ENCODE measurements at regions not wholly inside any gene's neighbourhood (a gene's known extent, or its start where the extent isn't known, plus 50 kb on each side); places are given as distances from the start of the nearest gene placed in this dataset.
"Not testable (repeated sequence)": the region's sequence is repeated elsewhere in the genome, so short reads cannot be mapped to it uniquely, and the experiment has no call there.

DNA sequence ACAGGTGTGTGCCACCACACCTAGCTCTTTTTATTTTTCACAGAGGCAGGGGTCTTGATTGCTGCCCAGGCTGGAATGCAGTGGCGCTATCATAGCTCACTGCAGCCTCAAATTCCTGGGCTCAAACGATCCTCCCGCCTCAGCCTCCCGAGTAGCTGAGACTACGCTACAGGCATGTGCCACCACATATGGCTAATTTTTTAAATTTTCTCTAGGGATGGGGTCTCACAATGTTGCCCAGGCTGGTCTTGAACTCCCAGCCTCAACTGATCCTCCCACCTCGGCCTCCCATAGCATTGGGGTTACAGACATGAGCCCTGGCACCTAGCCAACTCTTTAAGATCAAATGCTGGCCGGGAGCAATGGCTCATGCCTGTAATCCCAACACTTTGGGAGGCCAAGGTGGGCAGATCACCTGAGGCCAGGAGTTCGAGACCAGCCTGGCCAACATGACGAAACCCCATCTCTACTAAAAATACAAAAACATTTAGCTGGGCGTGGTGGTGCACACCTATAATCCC, 50.6 kb upstream of the MYL10 start:
- not testable (repeated sequence) for DNase-seq

- DNase-seq, result no peak
Observed at GRCh38 chr7:101680406-101681145, 51.5 kb upstream of the MYL10 start.

- peak; percentile 66 for DNase-seq
Observed at GRCh38 chr7:101681170-101682007, 52.3 kb upstream of the MYL10 start.

DNA sequence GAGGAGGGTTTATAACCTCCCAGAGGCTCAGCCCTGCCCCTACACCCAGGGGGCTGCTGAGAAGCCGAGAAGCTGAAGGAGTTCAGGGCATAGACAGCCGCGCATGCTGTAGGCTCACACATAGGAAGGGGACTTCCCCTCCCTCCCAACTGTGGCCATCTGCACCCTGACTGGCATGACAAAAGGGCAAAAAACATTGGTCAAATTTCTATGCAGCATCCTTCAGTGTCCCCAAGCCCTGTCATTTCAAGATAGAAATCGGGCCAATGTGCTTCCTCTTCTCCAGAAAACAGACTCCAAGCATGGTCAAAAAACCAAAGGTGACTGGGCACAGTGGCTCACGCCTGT, 55.9 kb upstream of the MYL10 start:
- no peak for DNase-seq

GRCh38 chr7:101686030-101686429, 56.9 kb upstream of the MYL10 start:
- no peak for DNase-seq

GRCh38 chr7:101687081-101687480, 58.0 kb upstream of the MYL10 start:
- no peak for DNase-seq

GRCh38 chr7:101687791-101688182, 58.7 kb upstream of the MYL10 start:
- no peak for DNase-seq

DNA sequence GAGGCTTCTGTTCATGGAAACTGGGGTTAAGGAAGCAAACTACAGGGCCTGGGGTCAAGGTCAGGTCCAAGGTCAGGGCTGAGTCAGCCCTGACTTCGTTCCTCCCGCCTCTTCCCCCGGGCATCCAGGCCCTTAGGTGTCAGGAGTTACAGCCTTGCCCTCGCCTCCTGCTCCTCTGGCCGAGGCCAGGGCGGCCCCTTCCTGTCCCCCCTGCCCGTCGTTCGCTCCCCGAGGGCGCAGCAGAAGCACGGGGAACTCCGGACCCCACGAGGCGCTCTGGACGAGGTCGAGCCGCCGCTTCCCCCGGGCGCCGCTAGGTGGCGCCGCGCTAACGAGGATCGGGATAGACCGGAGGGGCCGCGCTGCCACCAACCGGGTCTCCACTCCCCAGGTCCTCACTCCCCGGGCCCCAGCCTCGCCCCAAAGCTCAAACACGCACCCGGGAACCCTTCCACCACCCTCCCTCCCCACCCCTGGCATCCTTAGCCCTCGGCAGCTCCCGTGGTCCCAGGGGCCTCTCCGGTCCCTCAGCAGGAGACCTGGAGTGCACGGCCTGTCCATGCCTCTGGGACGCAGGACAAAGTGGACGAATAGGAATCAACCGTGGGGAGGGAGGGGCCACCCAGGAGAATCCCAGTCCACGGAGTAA, 59.2 kb upstream of the MYL10 start:
- peak; percentile 80 for DNase-seq

DNA sequence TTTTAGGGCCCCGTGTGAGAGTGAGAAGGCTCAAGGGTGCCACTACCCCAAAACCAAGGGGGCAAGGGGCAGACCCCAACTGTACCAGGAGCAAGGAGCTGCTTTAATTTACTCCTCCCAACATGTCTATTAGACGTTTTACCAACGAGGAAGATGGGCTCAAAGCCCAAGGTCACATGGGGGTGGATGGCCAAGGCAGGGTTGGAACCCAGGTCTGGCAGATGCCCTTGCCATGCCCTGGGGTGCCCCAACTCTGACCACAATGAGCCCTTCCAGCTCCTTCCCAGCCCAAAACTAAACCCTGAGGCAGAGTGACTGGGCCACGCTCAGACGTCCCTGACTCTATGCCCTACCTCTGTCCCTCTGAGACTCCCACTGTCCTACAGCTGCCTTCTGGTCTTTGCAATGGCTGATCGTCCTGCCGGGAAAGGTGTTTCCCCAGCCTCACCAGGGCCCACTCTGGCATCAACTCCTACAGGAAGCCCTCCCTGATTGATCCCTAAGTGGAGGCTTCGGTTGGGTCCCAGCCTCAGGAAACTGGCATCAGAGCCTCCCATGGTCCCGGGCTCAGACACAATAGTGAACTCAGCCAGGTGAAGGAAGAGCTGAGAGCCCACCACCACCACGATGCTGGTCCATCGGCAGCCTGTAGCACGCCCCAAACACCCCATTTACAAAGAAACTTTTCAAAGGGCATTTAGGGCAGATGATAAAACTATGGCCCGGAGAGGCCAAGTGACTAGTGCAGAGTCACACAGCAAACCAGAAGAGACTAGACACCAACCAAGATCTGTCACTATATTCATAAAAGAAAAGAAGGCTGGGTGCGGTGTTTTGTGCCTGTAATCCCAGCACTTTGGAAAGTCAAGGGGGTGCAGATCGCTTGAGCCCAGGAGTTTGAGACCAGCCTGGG, 60.2 kb upstream of the MYL10 start:
- DNase-seq, result no peak

DNA sequence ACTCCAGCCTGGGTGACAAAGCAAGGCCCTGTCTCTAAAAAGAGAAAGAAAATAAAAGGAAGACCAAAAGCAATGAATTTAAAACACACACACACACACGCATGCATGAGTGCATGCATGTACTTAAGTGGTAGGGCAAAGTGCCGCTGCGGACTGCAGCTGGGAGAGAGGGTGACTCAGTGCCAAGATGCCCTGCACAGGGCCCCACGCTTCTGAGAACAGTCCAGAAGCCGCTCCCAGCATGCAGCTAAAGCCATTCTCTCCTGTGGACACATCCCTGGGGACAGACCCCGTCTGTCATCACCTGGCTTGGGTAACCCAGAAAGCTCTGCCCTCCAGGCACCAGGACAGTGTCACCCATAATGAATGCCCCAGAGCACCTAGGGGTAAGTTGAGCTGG, 61.0 kb upstream of the MYL10 start:
- no peak for DNase-seq

- DNase-seq, result peak; percentile 62
Observed at GRCh38 chr7:101691822-101692384, 62.8 kb upstream of the MYL10 start.

DNA sequence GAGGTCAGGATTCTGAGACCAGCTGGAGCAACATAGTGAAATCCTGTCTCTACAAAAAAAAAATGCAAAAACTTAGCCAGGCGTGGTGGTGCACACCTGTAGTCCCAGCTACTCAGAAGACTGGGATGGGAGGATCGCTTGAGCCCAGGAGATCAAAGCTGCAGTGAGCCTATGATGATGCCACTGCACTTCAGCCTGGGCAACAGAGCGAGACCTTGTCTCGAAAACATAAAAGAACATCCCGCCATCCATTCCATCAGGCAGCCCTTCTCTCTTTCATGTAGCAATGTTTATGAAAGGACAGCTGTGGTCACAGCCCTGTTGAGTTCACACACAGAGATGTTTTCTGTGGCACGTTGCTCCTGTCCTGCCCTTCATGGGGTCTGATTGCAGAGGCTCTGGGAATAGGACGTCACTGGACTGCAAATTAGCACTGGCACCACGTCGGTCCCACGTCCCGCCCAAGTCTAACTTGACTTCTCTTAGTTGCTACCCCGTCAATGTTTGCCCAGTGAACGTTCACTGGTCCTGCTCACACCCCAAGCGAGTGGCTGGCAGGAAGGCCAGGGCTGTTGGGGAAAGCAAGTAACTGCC, 64.5 kb upstream of the MYL10 start:
- no peak for DNase-seq

DNA sequence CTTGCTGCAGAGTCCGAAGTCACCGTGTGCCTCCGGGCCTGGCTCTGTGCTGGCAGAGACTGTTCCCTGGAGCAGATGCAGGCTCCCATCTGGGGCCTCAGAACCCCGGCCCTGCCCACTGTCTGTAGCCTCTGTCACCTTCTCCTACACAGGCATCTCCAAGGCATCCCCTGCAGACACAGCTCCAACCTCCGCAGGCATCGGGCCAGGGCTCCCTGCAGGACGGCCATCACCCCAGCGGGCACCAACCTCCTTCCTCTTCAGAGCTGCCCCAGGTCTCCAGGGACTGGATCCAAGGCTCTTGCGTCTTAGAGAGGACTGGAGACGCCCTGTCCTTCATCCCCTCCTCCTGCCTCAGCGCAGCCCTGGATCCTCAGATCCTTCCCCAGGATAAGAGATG, 69.9 kb upstream of the MYL10 start:
- DNase-seq, result no peak

- no peak for DNase-seq
Observed at GRCh38 chr7:101699399-101699798, 70.3 kb upstream of the MYL10 start.

GRCh38 chr7:101699881-101700823, 71.1 kb upstream of the MYL10 start:
- peak; percentile 51 for DNase-seq

- no peak for DNase-seq
Observed at GRCh38 chr7:101701153-101701794, 72.2 kb upstream of the MYL10 start.

DNA sequence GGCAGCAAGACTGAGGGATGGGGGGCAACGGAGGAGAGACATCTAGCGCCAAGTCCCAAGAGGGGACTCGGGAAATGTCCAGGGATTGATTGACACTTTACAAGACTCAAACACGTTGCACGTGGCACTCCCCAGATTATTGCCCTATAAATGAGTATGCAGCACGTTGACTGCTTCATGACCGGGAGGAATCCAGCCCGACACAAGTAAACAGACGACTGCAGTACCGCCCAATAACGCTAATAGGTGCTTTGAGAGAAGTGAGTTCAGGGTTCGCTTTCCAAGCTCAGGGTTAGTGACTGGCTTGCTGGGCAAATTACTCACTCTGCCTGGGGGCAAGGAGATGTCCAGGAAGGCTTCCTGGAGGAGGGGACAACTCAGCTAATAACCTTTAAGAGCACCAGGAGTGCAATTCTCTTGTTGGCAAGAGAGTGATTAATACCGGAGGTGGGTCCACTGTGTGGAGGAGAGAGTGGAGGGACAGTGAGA, 73.3 kb upstream of the MYL10 start:
- DNase-seq, result no peak

- no peak for DNase-seq
Observed at GRCh38 chr7:101705331-101705730, 76.2 kb upstream of the MYL10 start.

GRCh38 chr7:101707587-101707986, 78.5 kb upstream of the MYL10 start:
- DNase-seq, result no peak

Measured in right kidney (tissue), 1 donor.